AG04450 (cell line): ENCODE measurements at regions not wholly inside any gene's neighbourhood (a gene's known extent, or its start where the extent isn't known, plus 50 kb on each side); places are given as distances from the start of the nearest gene placed in this dataset.

ENCODE experiments used
- CTCF ChIA-PET: fragments of 300-600, 350-600 bp; formaldehyde crosslinking; extraction: SDS; loops from one replicate; lab custom pipeline; 2022; ENCODE audit warnings: antibody characterized with exemption, inconsistent platforms; lab: Charles Lee
- POLR2A ChIA-PET: fragments of 350-600 bp; formaldehyde crosslinking; extraction: SDS; loops from one replicate; lab custom pipeline; 2021; ENCODE audit warnings: antibody characterized with exemption, inconsistent platforms; lab: Yijun Ruan, JAX
- DNase-seq: peaks from one replicate; pipeline ENCODE4 v3.0.0-alpha.2; 2011; ENCODE audit warnings: low read depth, low spot score
- H3K27ac ChIP-seq: one replicate; pipeline ENCODE4 v1.5.1; 2012; ENCODE audit warnings: low read depth, low read length, control low read depth
- H3K27me3 ChIP-seq: one replicate; pipeline ENCODE4 v1.6.0; 2012; ENCODE audit warnings: low read length; ENCODE audit not compliant: control insufficient read depth, insufficient read depth
- H3K4me3 ChIP-seq: 2 replicates; pipeline ENCODE4 v1.5.1; 2011; ENCODE audit warnings: mild to moderate bottlenecking, low read depth, low read length, control low read depth
- H3K9me3 ChIP-seq: 2 replicates; pipeline ENCODE4 v1.5.1; 2012; ENCODE audit warnings: low read length; ENCODE audit not compliant: control insufficient read depth, insufficient read depth
- TF ChIP-seq, protein P1 (sequence below): IDR thresholded peaks from 2 replicates; pipeline ENCODE4 v1.5.1; 2011; ENCODE audit warnings: low read depth, low read length, control low read depth, inconsistent platforms

DNA sequence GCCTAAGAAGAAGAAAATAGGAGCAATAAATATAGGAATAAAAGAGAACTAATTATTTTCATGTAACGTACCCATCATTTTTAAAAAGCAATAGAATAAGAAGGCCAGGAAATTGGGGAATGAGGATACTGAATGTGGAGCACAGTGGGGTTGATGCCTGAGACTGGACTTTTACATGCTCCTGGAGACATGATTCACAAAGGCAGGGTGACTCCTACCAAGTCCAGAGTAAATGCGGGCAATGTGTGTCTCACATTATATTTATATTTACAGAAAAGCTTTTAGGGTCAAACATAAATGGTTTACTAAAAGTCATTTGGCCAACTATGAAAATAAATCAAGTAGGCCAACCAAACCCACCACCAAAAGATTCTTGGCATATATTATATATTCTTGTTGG lies 87.9 kb upstream of the COL5A2 start:
- no peak for DNase-seq
- ChIA-PET POLR2A (no interaction called here), CTCF (no interaction called here)
- H3K9me3 ChIP-seq: peaks cover 4% of the 10 kb centered on the region; the same call in 1 of the 2 replicates
- H3K27me3 ChIP-seq: no peaks in the 10 kb centered on the region
- TF ChIP-seq, protein P1, sequence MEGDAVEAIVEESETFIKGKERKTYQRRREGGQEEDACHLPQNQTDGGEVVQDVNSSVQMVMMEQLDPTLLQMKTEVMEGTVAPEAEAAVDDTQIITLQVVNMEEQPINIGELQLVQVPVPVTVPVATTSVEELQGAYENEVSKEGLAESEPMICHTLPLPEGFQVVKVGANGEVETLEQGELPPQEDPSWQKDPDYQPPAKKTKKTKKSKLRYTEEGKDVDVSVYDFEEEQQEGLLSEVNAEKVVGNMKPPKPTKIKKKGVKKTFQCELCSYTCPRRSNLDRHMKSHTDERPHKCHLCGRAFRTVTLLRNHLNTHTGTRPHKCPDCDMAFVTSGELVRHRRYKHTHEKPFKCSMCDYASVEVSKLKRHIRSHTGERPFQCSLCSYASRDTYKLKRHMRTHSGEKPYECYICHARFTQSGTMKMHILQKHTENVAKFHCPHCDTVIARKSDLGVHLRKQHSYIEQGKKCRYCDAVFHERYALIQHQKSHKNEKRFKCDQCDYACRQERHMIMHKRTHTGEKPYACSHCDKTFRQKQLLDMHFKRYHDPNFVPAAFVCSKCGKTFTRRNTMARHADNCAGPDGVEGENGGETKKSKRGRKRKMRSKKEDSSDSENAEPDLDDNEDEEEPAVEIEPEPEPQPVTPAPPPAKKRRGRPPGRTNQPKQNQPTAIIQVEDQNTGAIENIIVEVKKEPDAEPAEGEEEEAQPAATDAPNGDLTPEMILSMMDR: no peak
- H3K4me3 ChIP-seq: no peak overlapping the region
- peak overlapping the region; percentile 55 for H3K27ac ChIP-seq

DNA sequence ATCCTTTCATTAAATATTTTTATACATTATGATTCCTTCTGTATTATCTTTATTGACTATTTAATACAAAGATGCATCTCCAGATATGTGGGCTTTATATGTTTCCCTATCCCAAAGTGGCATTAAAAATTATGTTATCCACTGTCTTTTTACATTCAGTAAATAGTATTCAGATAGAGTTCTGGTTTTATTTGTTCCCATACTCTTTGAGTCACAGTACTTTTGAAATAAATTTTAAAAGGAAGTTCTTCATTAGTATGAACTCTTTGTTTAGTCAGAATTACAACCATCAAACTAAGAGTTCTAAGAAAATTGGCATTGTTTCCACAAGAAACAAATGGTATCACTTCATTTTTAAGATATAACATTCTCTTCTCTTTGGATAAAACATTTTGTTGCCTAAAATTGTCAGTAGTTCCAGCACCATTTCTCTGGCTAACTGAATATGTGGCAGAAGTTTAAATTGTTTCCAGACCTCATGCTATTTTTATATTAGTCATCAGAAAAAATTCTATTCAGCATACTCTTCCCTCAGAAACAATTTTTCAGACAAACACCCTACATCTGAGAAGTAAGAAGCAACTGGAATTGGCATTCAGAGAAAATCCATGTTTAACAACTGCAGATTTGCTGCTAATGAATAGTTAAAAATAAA lies 88.5 kb upstream of the COL5A2 start:
- H3K27ac ChIP-seq: no peak overlapping the region
- TF ChIP-seq, protein P1: no peak
- peaks cover 4% of the 10 kb centered on the region; the same call in 1 of the 2 replicates for H3K9me3 ChIP-seq
- ChIA-PET POLR2A (no interaction called here), CTCF (interaction anchor here (1.4 kb wide), 1 partner anchor 20 kb away, joined by 3 read pairs; no protein-coding TSS in a partner anchor)
- H3K27me3 ChIP-seq: no peaks in the 10 kb centered on the region
- no peak overlapping the region for H3K4me3 ChIP-seq
- DNase-seq: no peak

DNA sequence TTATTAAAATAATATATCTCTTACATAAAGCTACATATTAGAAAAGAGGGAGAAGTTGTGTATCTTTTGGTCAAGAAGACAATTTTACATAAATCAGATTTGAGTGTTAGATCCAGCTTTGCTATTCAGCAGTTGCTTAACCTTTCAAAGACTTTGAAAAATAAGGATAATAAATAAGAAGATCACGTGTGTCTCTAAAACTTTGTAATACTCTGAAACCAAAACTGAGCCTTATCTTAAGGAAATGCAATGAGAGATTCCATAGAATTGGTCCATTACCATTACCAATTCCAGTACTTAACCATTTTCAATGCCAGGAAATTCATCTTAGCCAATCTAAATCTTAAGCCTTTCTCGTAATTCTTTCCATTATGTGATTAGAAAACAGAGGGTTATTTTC lies 89.2 kb upstream of the COL5A2 start:
- peaks cover 4% of the 10 kb centered on the region; the same call in 1 of the 2 replicates for H3K9me3 ChIP-seq
- no peak for DNase-seq
- H3K27me3 ChIP-seq: no peaks in the 10 kb centered on the region
- POLR2A ChIA-PET: no interaction called here
- TF ChIP-seq, protein P1: no peak
- no peak overlapping the region for H3K4me3 ChIP-seq
- CTCF ChIA-PET: interaction anchor here (1.4 kb wide), 1 partner anchor 19 kb away, joined by 3 read pairs; no protein-coding TSS in a partner anchor
- no peak overlapping the region for H3K27ac ChIP-seq

DNA sequence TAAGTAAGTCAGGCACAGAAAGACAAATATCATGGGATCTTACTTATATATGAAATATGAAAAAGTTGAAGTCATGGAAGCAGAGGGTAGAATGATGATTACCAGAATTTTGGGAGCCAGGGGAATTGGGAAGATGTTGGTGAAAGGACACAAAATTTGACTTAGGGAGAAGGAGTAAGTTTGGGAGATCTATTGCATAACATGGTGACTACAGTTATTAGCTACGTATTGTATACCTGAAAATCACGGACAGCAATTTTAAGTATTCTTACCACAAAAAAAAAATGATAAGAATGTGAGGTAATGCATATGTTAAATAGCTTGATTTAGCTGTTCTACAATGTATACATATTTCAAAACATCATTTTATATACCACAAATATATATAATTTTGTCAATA lies 94.2 kb upstream of the COL5A2 start:
- Histone ChIP-seq H3K9me3 (no peaks in the 10 kb centered on the region), H3K27me3 (no peaks in the 10 kb centered on the region), H3K27ac (no peak overlapping the region), H3K4me3 (no peak overlapping the region)
- no peak for DNase-seq
- ChIA-PET CTCF (no interaction called here), POLR2A (no interaction called here)
- TF ChIP-seq, protein P1: no peak

DNA sequence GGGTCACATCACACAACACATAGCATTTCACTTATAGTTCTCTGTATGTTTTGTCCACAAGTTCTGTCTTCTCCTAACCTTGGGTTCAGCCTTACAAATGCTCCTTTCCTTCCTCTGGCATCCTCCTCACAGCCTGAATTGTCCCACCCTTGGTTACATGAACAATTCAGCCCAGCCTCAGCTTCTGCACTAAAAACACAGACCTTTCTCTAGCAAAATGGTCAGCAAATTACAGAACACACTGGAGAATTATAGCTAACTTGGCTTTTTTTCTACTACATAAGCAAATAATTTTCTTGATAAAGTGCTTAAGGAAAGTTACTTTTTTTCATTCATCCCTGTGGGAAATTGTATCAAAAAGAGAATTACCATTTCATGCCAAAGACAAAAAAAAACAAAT lies 94.8 kb upstream of the COL5A2 start:
- no peaks in the 10 kb centered on the region for H3K9me3 ChIP-seq
- H3K27me3 ChIP-seq: no peaks in the 10 kb centered on the region
- TF ChIP-seq, protein P1: no peak
- CTCF ChIA-PET: interaction anchor here (1.4 kb wide), 1 partner anchor 180 kb away, joined by 5 read pairs; no protein-coding TSS in a partner anchor
- DNase-seq: no peak
- POLR2A ChIA-PET: no interaction called here
- no peak overlapping the region for H3K27ac ChIP-seq
- H3K4me3 ChIP-seq: no peak overlapping the region
